Liver (tissue), 8 donors: ENCODE measurements at regions not wholly inside any gene's neighbourhood (a gene's known extent, or its start where the extent isn't known, plus 50 kb on each side); places are given as distances from the start of the nearest gene placed in this dataset.

Experiments used
- DNase-seq: peaks from one replicate; pipeline ENCODE4 v3.0.0-alpha.2; 2017; ENCODE audit warnings: low spot score
- H3K27ac ChIP-seq, 2 donors: one replicate each; pipeline ENCODE4 v1.7.0; 2013; ENCODE audit warnings: inconsistent platforms in 2 of 2, low read length in 2 of 2, control low read depth in 1 of 2, low read depth in 1 of 2, mild to moderate bottlenecking in 1 of 2
- H3K27me3 ChIP-seq, 4 donors: one replicate each; pipeline versions ENCODE4 v1.6.1 to v1.7.0; 2013; ENCODE audit warnings: low read length in 3 of 4, inconsistent platforms in 1 of 4, mild to moderate bottlenecking in 1 of 4, moderate library complexity in 1 of 4; ENCODE audit not compliant: control insufficient read depth in 4 of 4, insufficient read depth in 4 of 4
- H3K36me3 ChIP-seq, 4 donors: one replicate each; pipeline versions ENCODE4 v1.6.1 to v1.7.0; 2013; ENCODE audit warnings: low read length in 3 of 4, mild to moderate bottlenecking in 3 of 4, low read depth in 1 of 4, moderate library complexity in 1 of 4; ENCODE audit not compliant: control insufficient read depth in 4 of 4, insufficient read depth in 3 of 4
- H3K4me1 ChIP-seq, 4 donors: one replicate each; pipeline versions ENCODE4 v1.6.1 to v1.7.0; 2013; ENCODE audit warnings: low read length in 3 of 4, mild to moderate bottlenecking in 3 of 4, moderate library complexity in 1 of 4; ENCODE audit not compliant: control insufficient read depth in 4 of 4, insufficient read depth in 4 of 4
- H3K4me3 ChIP-seq, 3 donors: one replicate each; pipeline versions ENCODE4 v1.6.1 to v1.7.0; 2013; ENCODE audit warnings: low read length in 3 of 3, control low read depth in 1 of 3, low read depth in 1 of 3, mild to moderate bottlenecking in 1 of 3
- H3K9ac ChIP-seq, 2 donors: one replicate each; pipeline ENCODE4 v1.7.0; 2013; ENCODE audit warnings: low read length in 2 of 2, mild to moderate bottlenecking in 2 of 2, moderate library complexity in 2 of 2, control low read depth in 1 of 2, low read depth in 1 of 2
- H3K9me3 ChIP-seq, 4 donors: one replicate each; pipeline versions ENCODE4 v1.6.1 to v1.7.0; 2013; ENCODE audit warnings: low read length in 3 of 4; ENCODE audit not compliant: control insufficient read depth in 4 of 4
- EGR1 ChIP-seq, 2 donors: IDR thresholded peaks; 2 replicates each; pipeline ENCODE4 v1.6.1; 2016 to 2018; ENCODE audit warnings: antibody characterized with exemption in 2 of 2, low read depth in 2 of 2
- FOXA1 ChIP-seq: IDR thresholded peaks from 2 replicates; pipeline ENCODE4 v1.6.1; 2016; ENCODE audit warnings: antibody characterized with exemption
- FOXA2 ChIP-seq: IDR thresholded peaks from 2 replicates; pipeline ENCODE4 v1.6.1; 2016; ENCODE audit warnings: antibody characterized with exemption
- GABPA ChIP-seq, 2 donors: IDR thresholded peaks in 1 of 2; conservative IDR thresholded peaks in 1 of 2; 2 replicates each; pipeline ENCODE4 v1.6.1; 2016; ENCODE audit warnings: antibody characterized with exemption in 2 of 2, mild to moderate bottlenecking in 1 of 2, moderate library complexity in 1 of 2
- HNF4A ChIP-seq, 2 donors: conservative IDR thresholded peaks; 2 replicates each; pipeline ENCODE4 v1.6.1; 2016; ENCODE audit warnings: antibody characterized with exemption in 2 of 2, mild to moderate bottlenecking in 2 of 2
- HNF4G ChIP-seq: IDR thresholded peaks from 2 replicates; pipeline ENCODE4 v1.6.1; 2016; ENCODE audit warnings: antibody characterized with exemption
- JUND ChIP-seq, 2 donors: IDR thresholded peaks; 2 replicates each; pipeline ENCODE4 v1.6.1; 2016; ENCODE audit warnings: antibody characterized with exemption in 2 of 2
- NR2F2 ChIP-seq: IDR thresholded peaks from 2 replicates; pipeline ENCODE4 v1.6.1; 2016; ENCODE audit warnings: antibody characterized with exemption
- RAD21 ChIP-seq, 2 donors: IDR thresholded peaks; 2 replicates each; pipeline ENCODE4 v1.6.1; 2016; ENCODE audit warnings: antibody characterized with exemption in 2 of 2, mild to moderate bottlenecking in 2 of 2
- RXRA ChIP-seq, 2 donors: IDR thresholded peaks; 2 replicates each; pipeline ENCODE4 v1.6.1; 2017 to 2018; ENCODE audit warnings: antibody characterized with exemption in 2 of 2, mild to moderate bottlenecking in 1 of 2
- SP1 ChIP-seq: IDR thresholded peaks from 2 replicates; pipeline ENCODE4 v1.6.1; 2018; ENCODE audit warnings: antibody characterized with exemption, mild to moderate bottlenecking
- TAF1 ChIP-seq: conservative IDR thresholded peaks from 2 replicates; pipeline ENCODE4 v1.6.1; 2016; ENCODE audit warnings: antibody characterized with exemption, mild to moderate bottlenecking
- YY1 ChIP-seq: IDR thresholded peaks from 2 replicates; pipeline ENCODE4 v1.6.1; 2016; ENCODE audit warnings: antibody characterized with exemption, mild to moderate bottlenecking
- WGBS: extraction: QIAGEN DNeasy Blood & Tissue Kit; methylation state at CpG from one replicate; pipeline ENCODE4 v1.1.7; 2013; 5-methylcytosine and 5-hydroxymethylcytosine counted together
- TF ChIP-seq, protein P1 (sequence below): IDR thresholded peaks from 2 replicates; pipeline ENCODE4 v1.6.1; 2016; ENCODE audit warnings: antibody characterized with exemption
- TF ChIP-seq, protein P2 (sequence below): IDR thresholded peaks from 2 replicates; pipeline ENCODE4 v1.6.1; 2016; ENCODE audit warnings: antibody characterized with exemption, mild to moderate bottlenecking
- TF ChIP-seq, protein P3 (sequence below): fragments of 150-350 bp; IDR thresholded peaks from 2 replicates; pipeline ENCODE4 v1.5.1; 2017; ENCODE audit warnings: improper control_type of control experiment, low read depth, low read length; ENCODE audit not compliant: missing input control
- TF ChIP-seq, protein P4 (sequence below): IDR thresholded peaks from 2 replicates; pipeline ENCODE4 v1.6.1; 2016; ENCODE audit warnings: antibody characterized with exemption
- donor health status: healthy.
- donor health status: healthy.
- donor health status: healthy.
- donor health status: healthy.
- donor health status: healthy.

DNA sequence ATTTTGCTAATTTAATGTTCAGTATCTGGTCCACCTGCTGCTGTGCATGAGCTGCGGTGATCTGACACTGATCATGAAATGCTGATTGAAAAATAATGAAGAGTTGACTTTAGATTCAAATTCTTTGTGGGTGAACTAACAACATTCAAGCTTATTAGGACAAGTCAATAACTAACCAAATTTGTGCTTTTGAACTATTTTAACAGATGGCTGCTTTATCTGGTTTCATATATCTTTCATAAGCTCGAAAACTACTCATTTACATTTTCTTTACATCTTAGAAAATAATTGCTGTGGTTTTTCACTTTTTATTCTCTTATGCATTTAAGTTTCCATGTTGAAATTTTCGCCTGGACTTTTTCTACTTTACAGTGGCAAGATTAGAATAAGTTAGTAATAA, 274.8 kb upstream of the CCNG1 start:
- Histone ChIP-seq H3K36me3 (no peaks in the 10 kb centered on the region), H3K9me3 (no peaks in the 10 kb centered on the region), H3K4me1 (no peaks in the 10 kb centered on the region), H3K4me3 (no peak overlapping the region), H3K27ac (no peak overlapping the region), H3K9ac (no peak overlapping the region), H3K27me3 (no peaks in the 10 kb centered on the region)
- WGBS = 82% methylated on average over 3 of the region's 3 CpGs
- TF ChIP-seq NR2F2 (no peak), YY1 (no peak), RAD21 (IDR thresholded peaks at IDR 0.05) (no peak), SP1 (no peak), FOXA1 (no peak), HNF4A (conservative IDR thresholded peaks at IDR 0.05) (no peak), JUND (IDR thresholded peaks at IDR 0.05) (no peak), HNF4G (no peak), TAF1 (no peak), RXRA (IDR thresholded peaks at IDR 0.05) (no peak), GABPA (IDR thresholded peaks at IDR 0.05 in 1 of 2, conservative IDR thresholded peaks at IDR 0.05 in 1 of 2) (no peak), FOXA2 (no peak)
- TF ChIP-seq, protein P1, sequence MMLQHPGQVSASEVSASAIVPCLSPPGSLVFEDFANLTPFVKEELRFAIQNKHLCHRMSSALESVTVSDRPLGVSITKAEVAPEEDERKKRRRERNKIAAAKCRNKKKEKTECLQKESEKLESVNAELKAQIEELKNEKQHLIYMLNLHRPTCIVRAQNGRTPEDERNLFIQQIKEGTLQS = no peak
- TF ChIP-seq, protein P2, sequence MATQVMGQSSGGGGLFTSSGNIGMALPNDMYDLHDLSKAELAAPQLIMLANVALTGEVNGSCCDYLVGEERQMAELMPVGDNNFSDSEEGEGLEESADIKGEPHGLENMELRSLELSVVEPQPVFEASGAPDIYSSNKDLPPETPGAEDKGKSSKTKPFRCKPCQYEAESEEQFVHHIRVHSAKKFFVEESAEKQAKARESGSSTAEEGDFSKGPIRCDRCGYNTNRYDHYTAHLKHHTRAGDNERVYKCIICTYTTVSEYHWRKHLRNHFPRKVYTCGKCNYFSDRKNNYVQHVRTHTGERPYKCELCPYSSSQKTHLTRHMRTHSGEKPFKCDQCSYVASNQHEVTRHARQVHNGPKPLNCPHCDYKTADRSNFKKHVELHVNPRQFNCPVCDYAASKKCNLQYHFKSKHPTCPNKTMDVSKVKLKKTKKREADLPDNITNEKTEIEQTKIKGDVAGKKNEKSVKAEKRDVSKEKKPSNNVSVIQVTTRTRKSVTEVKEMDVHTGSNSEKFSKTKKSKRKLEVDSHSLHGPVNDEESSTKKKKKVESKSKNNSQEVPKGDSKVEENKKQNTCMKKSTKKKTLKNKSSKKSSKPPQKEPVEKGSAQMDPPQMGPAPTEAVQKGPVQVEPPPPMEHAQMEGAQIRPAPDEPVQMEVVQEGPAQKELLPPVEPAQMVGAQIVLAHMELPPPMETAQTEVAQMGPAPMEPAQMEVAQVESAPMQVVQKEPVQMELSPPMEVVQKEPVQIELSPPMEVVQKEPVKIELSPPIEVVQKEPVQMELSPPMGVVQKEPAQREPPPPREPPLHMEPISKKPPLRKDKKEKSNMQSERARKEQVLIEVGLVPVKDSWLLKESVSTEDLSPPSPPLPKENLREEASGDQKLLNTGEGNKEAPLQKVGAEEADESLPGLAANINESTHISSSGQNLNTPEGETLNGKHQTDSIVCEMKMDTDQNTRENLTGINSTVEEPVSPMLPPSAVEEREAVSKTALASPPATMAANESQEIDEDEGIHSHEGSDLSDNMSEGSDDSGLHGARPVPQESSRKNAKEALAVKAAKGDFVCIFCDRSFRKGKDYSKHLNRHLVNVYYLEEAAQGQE = no peak
- TF ChIP-seq, protein P3, sequence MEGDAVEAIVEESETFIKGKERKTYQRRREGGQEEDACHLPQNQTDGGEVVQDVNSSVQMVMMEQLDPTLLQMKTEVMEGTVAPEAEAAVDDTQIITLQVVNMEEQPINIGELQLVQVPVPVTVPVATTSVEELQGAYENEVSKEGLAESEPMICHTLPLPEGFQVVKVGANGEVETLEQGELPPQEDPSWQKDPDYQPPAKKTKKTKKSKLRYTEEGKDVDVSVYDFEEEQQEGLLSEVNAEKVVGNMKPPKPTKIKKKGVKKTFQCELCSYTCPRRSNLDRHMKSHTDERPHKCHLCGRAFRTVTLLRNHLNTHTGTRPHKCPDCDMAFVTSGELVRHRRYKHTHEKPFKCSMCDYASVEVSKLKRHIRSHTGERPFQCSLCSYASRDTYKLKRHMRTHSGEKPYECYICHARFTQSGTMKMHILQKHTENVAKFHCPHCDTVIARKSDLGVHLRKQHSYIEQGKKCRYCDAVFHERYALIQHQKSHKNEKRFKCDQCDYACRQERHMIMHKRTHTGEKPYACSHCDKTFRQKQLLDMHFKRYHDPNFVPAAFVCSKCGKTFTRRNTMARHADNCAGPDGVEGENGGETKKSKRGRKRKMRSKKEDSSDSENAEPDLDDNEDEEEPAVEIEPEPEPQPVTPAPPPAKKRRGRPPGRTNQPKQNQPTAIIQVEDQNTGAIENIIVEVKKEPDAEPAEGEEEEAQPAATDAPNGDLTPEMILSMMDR = no peak
- TF ChIP-seq, protein P4, sequence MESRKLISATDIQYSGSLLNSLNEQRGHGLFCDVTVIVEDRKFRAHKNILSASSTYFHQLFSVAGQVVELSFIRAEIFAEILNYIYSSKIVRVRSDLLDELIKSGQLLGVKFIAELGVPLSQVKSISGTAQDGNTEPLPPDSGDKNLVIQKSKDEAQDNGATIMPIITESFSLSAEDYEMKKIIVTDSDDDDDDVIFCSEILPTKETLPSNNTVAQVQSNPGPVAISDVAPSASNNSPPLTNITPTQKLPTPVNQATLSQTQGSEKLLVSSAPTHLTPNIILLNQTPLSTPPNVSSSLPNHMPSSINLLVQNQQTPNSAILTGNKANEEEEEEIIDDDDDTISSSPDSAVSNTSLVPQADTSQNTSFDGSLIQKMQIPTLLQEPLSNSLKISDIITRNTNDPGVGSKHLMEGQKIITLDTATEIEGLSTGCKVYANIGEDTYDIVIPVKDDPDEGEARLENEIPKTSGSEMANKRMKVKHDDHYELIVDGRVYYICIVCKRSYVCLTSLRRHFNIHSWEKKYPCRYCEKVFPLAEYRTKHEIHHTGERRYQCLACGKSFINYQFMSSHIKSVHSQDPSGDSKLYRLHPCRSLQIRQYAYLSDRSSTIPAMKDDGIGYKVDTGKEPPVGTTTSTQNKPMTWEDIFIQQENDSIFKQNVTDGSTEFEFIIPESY = no peak
- no peak for DNase-seq

DNA sequence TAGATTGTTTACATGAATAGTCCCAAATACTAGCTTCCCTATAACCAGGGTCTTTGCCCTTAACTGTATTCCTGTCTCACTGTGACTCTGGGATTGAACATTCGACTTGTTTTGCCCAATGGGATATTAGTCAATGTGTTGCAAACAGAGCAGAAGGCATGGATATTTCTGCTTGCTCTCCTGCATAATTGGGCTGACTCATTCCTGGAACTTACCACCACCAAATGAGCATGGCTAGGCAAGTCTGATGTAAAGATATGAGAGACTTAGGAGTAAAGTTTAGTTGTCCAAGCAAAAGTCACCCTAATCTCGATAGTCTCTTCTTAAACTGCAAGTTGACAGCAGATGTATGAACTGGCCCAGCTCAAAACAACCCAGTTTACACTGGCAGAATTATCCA, 273.5 kb upstream of the CCNG1 start:
- Histone ChIP-seq H3K9me3 (no peaks in the 10 kb centered on the region), H3K36me3 (no peaks in the 10 kb centered on the region), H3K27me3 (no peaks in the 10 kb centered on the region), H3K4me3 (no peak overlapping the region), H3K4me1 (no peaks in the 10 kb centered on the region), H3K9ac (no peak overlapping the region), H3K27ac (no peak overlapping the region)
- 86% methylated on average over 2 of the region's 2 CpGs for WGBS
- no peak for DNase-seq
- TF ChIP-seq, protein P3 = no peak
- TF ChIP-seq FOXA1 = no peak
- TF ChIP-seq NR2F2 = no peak
- TF ChIP-seq, protein P1 = no peak
- no peak for TF ChIP-seq HNF4G
- TF ChIP-seq RXRA (IDR thresholded peaks at IDR 0.05) = no peak
- TF ChIP-seq HNF4A (conservative IDR thresholded peaks at IDR 0.05) = no peak
- no peak for TF ChIP-seq EGR1 (IDR thresholded peaks at IDR 0.05; ENCODE audit: low read depth in 2 of 2)
- TF ChIP-seq, protein P4 = no peak
